ENCODE measurements at regions not wholly inside any gene's neighbourhood (a gene's known extent, or its start where the extent isn't known, plus 50 kb on each side); places are given as distances from the start of the nearest gene placed in this dataset.
A peak's percentile ranks its signal among the peaks of the same experiment; 100 is the strongest.

DNA sequence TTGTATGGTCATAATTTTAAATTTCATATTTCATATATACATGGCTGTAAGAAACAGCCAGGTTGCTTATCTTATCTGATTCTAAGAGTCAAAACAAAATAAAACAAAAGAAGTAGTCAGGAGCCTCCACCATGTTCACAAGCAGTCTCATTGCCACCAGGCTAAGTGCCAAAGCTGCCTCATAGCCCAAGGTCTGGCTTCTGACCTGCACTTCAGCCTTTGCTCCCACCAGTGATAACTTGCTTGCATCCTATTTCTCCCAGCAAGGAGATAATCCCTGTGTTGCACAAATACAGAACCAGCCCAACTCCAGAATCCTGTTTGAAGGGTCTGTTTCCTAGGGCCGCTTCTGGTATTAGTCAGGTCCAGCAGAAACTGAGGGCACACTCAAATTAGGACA, 53.9 kb upstream of the TSKU start:
- intact Hi-C loops (cut with micrococcal nuclease; ENCODE audit: unreplicated experiment), result no loop called here
- DNase-seq, result no peak
- H4K20me1 ChIP-seq (ENCODE audit: insufficient read depth), result peaks cover 3% of the 10 kb centered on the region; the same call in 1 of the 2 replicates
- no peak overlapping the region for H2AFZ ChIP-seq
- no peaks in the 10 kb centered on the region for H3K9me3 ChIP-seq (ENCODE audit: insufficient read depth, low read depth)
- H3K9me2 ChIP-seq (ENCODE audit: insufficient read depth), result no peaks in the 10 kb centered on the region
- POLR2A ChIA-PET (ENCODE audit: unreplicated experiment), result no interaction called here
- no peaks in the 10 kb centered on the region for H3K27me3 ChIP-seq (ENCODE audit: insufficient read depth, low read depth)
- H3K4me2 ChIP-seq, result no peak overlapping the region
- no peaks in the 10 kb centered on the region for H3F3A ChIP-seq (ENCODE audit: insufficient read depth, low read depth)
- H3K4me3 ChIP-seq, result no peak overlapping the region
- no peaks in the 10 kb centered on the region for H3K4me1 ChIP-seq (replicated peaks; ENCODE audit: insufficient read depth)
- no peaks in the 10 kb centered on the region for H3K36me3 ChIP-seq (ENCODE audit: low read depth)
- H3K27ac ChIP-seq, result no peak overlapping the region
- CTCF ChIA-PET, result no interaction called here
- no peak for TF ChIP-seq EZH2 (IDR thresholded peaks at IDR 0.05; ENCODE audit: low read depth)
- TF ChIP-seq, protein P1, sequence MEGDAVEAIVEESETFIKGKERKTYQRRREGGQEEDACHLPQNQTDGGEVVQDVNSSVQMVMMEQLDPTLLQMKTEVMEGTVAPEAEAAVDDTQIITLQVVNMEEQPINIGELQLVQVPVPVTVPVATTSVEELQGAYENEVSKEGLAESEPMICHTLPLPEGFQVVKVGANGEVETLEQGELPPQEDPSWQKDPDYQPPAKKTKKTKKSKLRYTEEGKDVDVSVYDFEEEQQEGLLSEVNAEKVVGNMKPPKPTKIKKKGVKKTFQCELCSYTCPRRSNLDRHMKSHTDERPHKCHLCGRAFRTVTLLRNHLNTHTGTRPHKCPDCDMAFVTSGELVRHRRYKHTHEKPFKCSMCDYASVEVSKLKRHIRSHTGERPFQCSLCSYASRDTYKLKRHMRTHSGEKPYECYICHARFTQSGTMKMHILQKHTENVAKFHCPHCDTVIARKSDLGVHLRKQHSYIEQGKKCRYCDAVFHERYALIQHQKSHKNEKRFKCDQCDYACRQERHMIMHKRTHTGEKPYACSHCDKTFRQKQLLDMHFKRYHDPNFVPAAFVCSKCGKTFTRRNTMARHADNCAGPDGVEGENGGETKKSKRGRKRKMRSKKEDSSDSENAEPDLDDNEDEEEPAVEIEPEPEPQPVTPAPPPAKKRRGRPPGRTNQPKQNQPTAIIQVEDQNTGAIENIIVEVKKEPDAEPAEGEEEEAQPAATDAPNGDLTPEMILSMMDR (conservative IDR thresholded peaks at IDR 0.05), result no peak
- no TSS peak for BruUV-seq (replicated peaks)
- H3K79me2 ChIP-seq (ENCODE audit: low read depth), result no peaks in the 10 kb centered on the region

DNA sequence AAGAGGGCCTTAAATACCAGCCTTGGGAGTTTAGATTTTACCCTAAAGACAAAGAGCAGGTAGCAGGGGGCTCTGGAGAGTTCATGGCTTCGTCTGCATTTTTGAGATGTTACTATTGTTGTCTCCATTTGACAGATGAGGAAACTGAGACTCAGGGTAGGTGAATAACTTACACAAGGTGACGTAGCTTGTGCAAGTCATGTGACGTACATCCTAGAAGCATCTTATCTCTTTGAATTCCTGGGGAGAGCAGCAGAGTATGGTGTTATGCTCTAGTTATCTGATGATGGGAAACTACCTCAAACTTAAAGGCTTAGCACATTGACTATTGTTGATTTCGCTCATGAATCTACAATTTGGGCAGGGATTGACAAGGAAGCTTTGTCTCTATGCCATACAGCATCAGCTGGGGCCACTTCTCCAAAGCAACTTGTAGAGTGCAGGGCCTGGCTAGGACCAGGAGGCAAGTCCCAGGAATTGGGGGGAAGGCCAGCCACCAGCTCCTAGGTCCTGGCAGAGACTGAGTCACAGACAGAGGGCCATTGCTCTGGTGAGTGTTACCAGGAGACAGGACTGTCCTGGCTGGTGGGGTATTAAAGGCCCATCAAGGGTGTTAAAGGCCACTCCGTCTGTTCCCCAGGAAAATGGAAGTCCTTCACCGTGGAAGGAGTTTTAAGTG, 52.1 kb upstream of the TSKU start:
- POLR2A ChIA-PET (ENCODE audit: unreplicated experiment), result no interaction called here

DNA sequence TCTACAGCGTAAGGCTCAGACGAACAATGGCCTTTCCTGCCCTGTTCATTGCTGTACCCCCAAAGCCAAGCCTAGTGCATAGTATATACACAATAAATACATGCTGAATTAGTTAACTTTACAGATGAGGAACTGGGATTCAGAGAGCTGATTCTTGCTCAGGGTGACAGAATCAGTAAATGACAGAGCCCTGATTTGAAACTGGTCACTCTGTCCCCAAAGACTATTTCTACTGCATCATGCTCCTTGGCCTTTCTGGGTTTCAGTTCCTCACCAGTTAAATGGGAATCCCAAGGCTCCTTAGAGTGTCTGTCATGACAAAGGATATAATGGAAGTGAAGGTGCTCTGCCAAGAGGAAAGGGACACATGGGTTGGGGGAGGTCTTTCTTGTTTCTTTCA, 50.5 kb upstream of the TSKU start:
- ChIA-PET CTCF (no interaction called here), POLR2A (ENCODE audit: unreplicated experiment) (no interaction called here)
- Histone ChIP-seq H3K36me3 (ENCODE audit: low read depth) (no peaks in the 10 kb centered on the region), H2AFZ (no peak overlapping the region), H3K27ac (no peak overlapping the region), H3F3A (ENCODE audit: insufficient read depth, low read depth) (no peaks in the 10 kb centered on the region), H3K9me3 (ENCODE audit: insufficient read depth, low read depth) (no peaks in the 10 kb centered on the region), H3K4me2 (no peak overlapping the region), H3K4me1 (replicated peaks; ENCODE audit: insufficient read depth) (no peaks in the 10 kb centered on the region), H4K20me1 (ENCODE audit: insufficient read depth) (peaks cover 3% of the 10 kb centered on the region; the same call in 1 of the 2 replicates), H3K27me3 (ENCODE audit: insufficient read depth, low read depth) (no peaks in the 10 kb centered on the region), H3K79me2 (ENCODE audit: low read depth) (no peaks in the 10 kb centered on the region), H3K9me2 (ENCODE audit: insufficient read depth) (no peaks in the 10 kb centered on the region), H3K4me3 (no peak overlapping the region)
- DNase-seq, result no peak
- no TSS peak for BruUV-seq (replicated peaks)
- TF ChIP-seq EZH2 (IDR thresholded peaks at IDR 0.05; ENCODE audit: low read depth), result no peak
- TF ChIP-seq, protein P1 (conservative IDR thresholded peaks at IDR 0.05), result no peak
- intact Hi-C loops (cut with micrococcal nuclease; ENCODE audit: unreplicated experiment), result no loop called here

More for the DNA sequence above, 52.1 kb upstream of the TSKU start:
- Histone ChIP-seq H3K27me3 (ENCODE audit: insufficient read depth, low read depth) (no peaks in the 10 kb centered on the region), H2AFZ (no peak overlapping the region), H3K4me3 (no peak overlapping the region), H3K27ac (no peak overlapping the region), H4K20me1 (ENCODE audit: insufficient read depth) (peaks cover 3% of the 10 kb centered on the region; the same call in 1 of the 2 replicates), H3K36me3 (ENCODE audit: low read depth) (no peaks in the 10 kb centered on the region), H3K4me1 (replicated peaks; ENCODE audit: insufficient read depth) (no peaks in the 10 kb centered on the region), H3K9me2 (ENCODE audit: insufficient read depth) (no peaks in the 10 kb centered on the region), H3K79me2 (ENCODE audit: low read depth) (no peaks in the 10 kb centered on the region), H3K4me2 (no peak overlapping the region), H3K9me3 (ENCODE audit: insufficient read depth, low read depth) (no peaks in the 10 kb centered on the region), H3F3A (ENCODE audit: insufficient read depth, low read depth) (no peaks in the 10 kb centered on the region)
- CTCF ChIA-PET, result no interaction called here
- intact Hi-C loops (cut with micrococcal nuclease; ENCODE audit: unreplicated experiment), result no loop called here
- BruUV-seq (replicated peaks), result no TSS peak
- peak in 1 of 2 experiments; percentile 24 for DNase-seq
- TF ChIP-seq, protein P1 (conservative IDR thresholded peaks at IDR 0.05), result no peak
- no peak for TF ChIP-seq EZH2 (IDR thresholded peaks at IDR 0.05; ENCODE audit: low read depth)

Measured in PC-9 (cell line).